HG02588 (cell line): ENCODE measurements at regions not wholly inside any gene's neighbourhood (a gene's known extent, or its start where the extent isn't known, plus 50 kb on each side); places are given as distances from the start of the nearest gene placed in this dataset.

Experiments
- ATAC-seq: cut with Tn5 transposase; IDR thresholded peaks from one replicate; pipeline ENCODE4 v1.9.1; 2021; ENCODE audit warnings: mild to moderate bottlenecking, moderate library complexity; ENCODE audit not compliant: unreplicated experiment

GRCh38 chr11:98836156-98836555, 184.6 kb upstream of the CNTN5 start:
- no peak for ATAC-seq

- no peak for ATAC-seq
These were observed 178.6 kb upstream of the CNTN5 start for GRCh38 chr11:98842187-98842586.

GRCh38 chr11:98862169-98862568, 158.6 kb upstream of the CNTN5 start:
- no peak for ATAC-seq

- no peak for ATAC-seq
These were observed 149.1 kb upstream of the CNTN5 start for GRCh38 chr11:98871690-98872089.

GRCh38 chr11:98874050-98874449, 146.7 kb upstream of the CNTN5 start:
- ATAC-seq: no peak

GRCh38 chr11:98895936-98896335, 124.8 kb upstream of the CNTN5 start:
- ATAC-seq: no peak

- no peak for ATAC-seq
These were observed 79.8 kb upstream of the CNTN5 start for GRCh38 chr11:98940913-98941312.

GRCh38 chr11:98944461-98944860, 76.3 kb upstream of the CNTN5 start:
- ATAC-seq: no peak

GRCh38 chr11:98952107-98952506, 68.6 kb upstream of the CNTN5 start:
- ATAC-seq: no peak

- no peak for ATAC-seq
These were observed 65.2 kb upstream of the CNTN5 start for GRCh38 chr11:98955551-98955950.

GRCh38 chr11:98964146-98964545, 56.6 kb upstream of the CNTN5 start:
- no peak for ATAC-seq

GRCh38 chr11:98965358-98965757, 55.4 kb upstream of the CNTN5 start:
- no peak for ATAC-seq

GRCh38 chr11:98965775-98966174, 55.0 kb upstream of the CNTN5 start:
- no peak for ATAC-seq

- no peak for ATAC-seq
These were observed 53.7 kb upstream of the CNTN5 start for GRCh38 chr11:98967005-98967404.
